ENCODE measurements at regions not wholly inside any gene's neighbourhood (a gene's known extent, or its start where the extent isn't known, plus 50 kb on each side); places are given as distances from the start of the nearest gene placed in this dataset.

GRCh38 chr5:106205916-106206571 is 1464.7 kb downstream of the EFNA5 start:
- H3K27ac ChIP-seq = no peak overlapping the region
- H3K4me3 ChIP-seq = no peak overlapping the region
- H4K20me1 ChIP-seq = no peaks in the 10 kb centered on the region
- H3K4me2 ChIP-seq = no peak overlapping the region
- no peaks in the 10 kb centered on the region for H3K4me1 ChIP-seq
- no peaks in the 10 kb centered on the region for H3K36me3 ChIP-seq
- H3K27me3 ChIP-seq = no peaks in the 10 kb centered on the region
- no peak for TF ChIP-seq Cebpa-rat (IDR thresholded peaks at IDR 0.05)
- peaks cover 0 to 13% (median 8%) of the 10 kb centered on the region in 11 experiments; a peak in 15 of 22 replicates for H3K9me3 ChIP-seq (replicated peaks in 1 of 11)
- H3K9ac ChIP-seq = no peak overlapping the region

GRCh38 chr5:106202035-106202434 is 1468.7 kb downstream of the EFNA5 start:
- Histone ChIP-seq H3K4me3 (no peak overlapping the region), H3K9me3 (replicated peaks in 1 of 11) (peaks cover 0 to 13% (median 8%) of the 10 kb centered on the region in 11 experiments; a peak in 15 of 22 replicates)
- TF ChIP-seq Cebpa-rat (IDR thresholded peaks at IDR 0.05) = no peak

GRCh38 chr5:106200971-106201370 is 1469.8 kb downstream of the EFNA5 start:
- Histone ChIP-seq H3K4me2 (no peak overlapping the region), H3K9ac (no peak overlapping the region), H3K4me1 (no peaks in the 10 kb centered on the region), H3K4me3 (no peak overlapping the region), H4K20me1 (no peaks in the 10 kb centered on the region), H3K36me3 (no peaks in the 10 kb centered on the region), H3K9me3 (replicated peaks in 1 of 11) (peaks cover 0 to 9% (median 4%) of the 10 kb centered on the region in 11 experiments; a peak in 14 of 22 replicates), H3K27me3 (no peaks in the 10 kb centered on the region), H3K27ac (no peak overlapping the region)
- TF ChIP-seq Cebpa-rat (IDR thresholded peaks at IDR 0.05) = no peak

More at GRCh38 chr5:106202035-106202434, 1468.7 kb downstream of the EFNA5 start:
- no peak overlapping the region for H3K4me2 ChIP-seq
- H3K9ac ChIP-seq = no peak overlapping the region
- H4K20me1 ChIP-seq = no peaks in the 10 kb centered on the region
- H3K27ac ChIP-seq = no peak overlapping the region
- no peaks in the 10 kb centered on the region for H3K4me1 ChIP-seq
- H3K27me3 ChIP-seq = no peaks in the 10 kb centered on the region
- H3K36me3 ChIP-seq = no peaks in the 10 kb centered on the region

- Histone ChIP-seq H3K36me3 (no peaks in the 10 kb centered on the region), H3K4me2 (no peak overlapping the region), H3K9ac (no peak overlapping the region), H3K27ac (no peak overlapping the region), H4K20me1 (no peaks in the 10 kb centered on the region), H3K9me3 (replicated peaks in 1 of 11) (no peaks in the 10 kb centered on the region), H3K27me3 (no peaks in the 10 kb centered on the region), H3K4me1 (no peaks in the 10 kb centered on the region), H3K4me3 (no peak overlapping the region)
- no peak for TF ChIP-seq Cebpa-rat (IDR thresholded peaks at IDR 0.05)
Observed at GRCh38 chr5:106195679-106196474, 1474.9 kb downstream of the EFNA5 start.

- Histone ChIP-seq H3K4me3 (no peak overlapping the region), H4K20me1 (no peaks in the 10 kb centered on the region), H3K36me3 (no peaks in the 10 kb centered on the region), H3K9ac (no peak overlapping the region), H3K9me3 (replicated peaks in 1 of 11) (no peaks in the 10 kb centered on the region), H3K27me3 (no peaks in the 10 kb centered on the region), H3K27ac (no peak overlapping the region), H3K4me1 (no peaks in the 10 kb centered on the region), H3K4me2 (no peak overlapping the region)
- TF ChIP-seq Cebpa-rat (IDR thresholded peaks at IDR 0.05) = no peak
Observed at GRCh38 chr5:106189121-106189809, 1481.5 kb downstream of the EFNA5 start.

- no peak for TF ChIP-seq Cebpa-rat (IDR thresholded peaks at IDR 0.05)
- no peaks in the 10 kb centered on the region for H3K36me3 ChIP-seq
- no peak overlapping the region for H3K4me3 ChIP-seq
- H3K9ac ChIP-seq = no peak overlapping the region
- H3K27me3 ChIP-seq = no peaks in the 10 kb centered on the region
- no peak overlapping the region for H3K4me2 ChIP-seq
- no peak overlapping the region for H3K27ac ChIP-seq
- H3K4me1 ChIP-seq = no peaks in the 10 kb centered on the region
- H3K9me3 ChIP-seq (replicated peaks in 1 of 11) = no peaks in the 10 kb centered on the region
- no peaks in the 10 kb centered on the region for H4K20me1 ChIP-seq
Observed at GRCh38 chr5:106185661-106186081, 1485.1 kb downstream of the EFNA5 start.

GRCh38 chr5:106174903-106175302 is 1495.8 kb downstream of the EFNA5 start:
- H3K4me2 ChIP-seq = no peak overlapping the region
- no peak for TF ChIP-seq Cebpa-rat (IDR thresholded peaks at IDR 0.05)
- H3K4me3 ChIP-seq = no peak overlapping the region
- no peaks in the 10 kb centered on the region for H3K27me3 ChIP-seq
- no peaks in the 10 kb centered on the region for H3K36me3 ChIP-seq
- H3K4me1 ChIP-seq = no peaks in the 10 kb centered on the region
- H4K20me1 ChIP-seq = no peaks in the 10 kb centered on the region
- no peak overlapping the region for H3K27ac ChIP-seq
- H3K9me3 ChIP-seq (replicated peaks in 1 of 11) = no peaks in the 10 kb centered on the region
- no peak overlapping the region for H3K9ac ChIP-seq

- no peaks in the 10 kb centered on the region for H3K9me3 ChIP-seq (replicated peaks in 1 of 11)
- no peaks in the 10 kb centered on the region for H3K4me1 ChIP-seq
- no peaks in the 10 kb centered on the region for H4K20me1 ChIP-seq
- no peak overlapping the region for H3K4me3 ChIP-seq
- no peak overlapping the region for H3K9ac ChIP-seq
- H3K36me3 ChIP-seq = no peaks in the 10 kb centered on the region
- H3K4me2 ChIP-seq = no peak overlapping the region
- no peak overlapping the region for H3K27ac ChIP-seq
- no peak for TF ChIP-seq Cebpa-rat (IDR thresholded peaks at IDR 0.05)
- H3K27me3 ChIP-seq = no peaks in the 10 kb centered on the region
Observed at GRCh38 chr5:106172681-106173532, 1497.8 kb downstream of the EFNA5 start.

GRCh38 chr5:106171708-106172107 is 1499.0 kb downstream of the EFNA5 start:
- Histone ChIP-seq H3K27me3 (no peaks in the 10 kb centered on the region), H4K20me1 (no peaks in the 10 kb centered on the region), H3K9me3 (replicated peaks in 1 of 11) (no peaks in the 10 kb centered on the region), H3K36me3 (no peaks in the 10 kb centered on the region), H3K27ac (no peak overlapping the region), H3K4me1 (no peaks in the 10 kb centered on the region), H3K4me2 (no peak overlapping the region), H3K4me3 (no peak overlapping the region), H3K9ac (no peak overlapping the region)
- TF ChIP-seq Cebpa-rat (IDR thresholded peaks at IDR 0.05) = no peak
